Activated CD8-positive, alpha-beta memory T cell treated with anti-CD3 and anti-CD28 coated beads for 24 hours (primary cell): ENCODE measurements at regions not wholly inside any gene's neighbourhood (a gene's known extent, or its start where the extent isn't known, plus 50 kb on each side); places are given as distances from the start of the nearest gene placed in this dataset.

Source experiments
- DNase-seq: peaks from one replicate; pipeline ENCODE4 v3.0.0-alpha.2; 2020

- no peak for DNase-seq
These were observed 246.6 kb upstream of the ANKRD55 start for GRCh38 chr5:56479696-56480077.

GRCh38 chr5:56479126-56479525 lies 246.0 kb upstream of the ANKRD55 start:
- DNase-seq = no peak

- DNase-seq = no peak
These were observed 244.9 kb upstream of the ANKRD55 start for GRCh38 chr5:56478062-56478461.

- no peak for DNase-seq
These were observed 243.3 kb upstream of the ANKRD55 start for GRCh38 chr5:56476487-56476856.

- DNase-seq = no peak
These were observed 242.8 kb upstream of the ANKRD55 start for GRCh38 chr5:56475689-56476486.

- no peak for DNase-seq
These were observed 238.6 kb upstream of the ANKRD55 start for GRCh38 chr5:56471707-56472106.

- DNase-seq = no peak
These were observed 236.9 kb upstream of the ANKRD55 start for GRCh38 chr5:56470007-56470406.

GRCh38 chr5:56468277-56468676 lies 235.1 kb upstream of the ANKRD55 start:
- no peak for DNase-seq

GRCh38 chr5:56467176-56467717 lies 234.1 kb upstream of the ANKRD55 start:
- no peak for DNase-seq

GRCh38 chr5:56466136-56466816 lies 233.1 kb upstream of the ANKRD55 start:
- DNase-seq = no peak

- no peak for DNase-seq
These were observed 232.6 kb upstream of the ANKRD55 start for GRCh38 chr5:56465769-56466135.

GRCh38 chr5:56464935-56465768 lies 232.0 kb upstream of the ANKRD55 start:
- no peak for DNase-seq

GRCh38 chr5:56463944-56464571 lies 230.9 kb upstream of the ANKRD55 start:
- DNase-seq = no peak

GRCh38 chr5:56461584-56461983 lies 228.5 kb upstream of the ANKRD55 start:
- no peak for DNase-seq

- DNase-seq = no peak
These were observed 227.6 kb upstream of the ANKRD55 start for GRCh38 chr5:56460681-56461191.

- no peak for DNase-seq
These were observed 227.0 kb upstream of the ANKRD55 start for GRCh38 chr5:56460195-56460546.

- DNase-seq = no peak
These were observed 226.5 kb upstream of the ANKRD55 start for GRCh38 chr5:56459394-56460194.

- no peak for DNase-seq
These were observed 225.0 kb upstream of the ANKRD55 start for GRCh38 chr5:56457887-56458812.

- no peak for DNase-seq
These were observed 222.9 kb upstream of the ANKRD55 start for GRCh38 chr5:56456002-56456401.

- no peak for DNase-seq
These were observed 222.3 kb upstream of the ANKRD55 start for GRCh38 chr5:56455417-56455816.
